B cell (primary cell): ENCODE measurements at regions not wholly inside any gene's neighbourhood (a gene's known extent, or its start where the extent isn't known, plus 50 kb on each side); places are given as distances from the start of the nearest gene placed in this dataset.

Experiments used
- ATAC-seq: fragments of 200-7000 bp; cut with Tn5 transposase; one replicate; pipeline ENCODE4 v1.10.0; 2021; ENCODE audit warnings: low read depth, mild to moderate bottlenecking, moderate number of reproducible peaks, moderate library complexity
- CTCF ChIA-PET: fragments of 350-600 bp; sonication (Branson Sonifier 250); formaldehyde crosslinking; loops from one replicate; lab custom pipeline; 2021; ENCODE audit warnings: antibody characterized with exemption, inconsistent platforms; lab: Charles Lee
- POLR2A ChIA-PET: fragments of 350-600 bp; sonication (Branson Sonifier 250); formaldehyde crosslinking; loops from one replicate; lab custom pipeline; 2021; ENCODE audit warnings: antibody characterized with exemption; lab: Charles Lee
- DNase-seq: peaks from one replicate; pipeline ENCODE4 v3.0.0; 2013
- H2AFZ ChIP-seq: 2 replicates; pipeline ENCODE4 v1.6.1; 2012; ENCODE audit warnings: mild to moderate bottlenecking, low read depth, low read length; ENCODE audit not compliant: insufficient read depth, poor library complexity, severe bottlenecking
- H3K27ac ChIP-seq, 2 donors: 1 replicate in 1 of 2; 2 replicates in 1 of 2; pipeline ENCODE4 v1.5.1; 2012 to 2013; ENCODE audit warnings: low read length in 2 of 2, mild to moderate bottlenecking in 2 of 2, moderate library complexity in 1 of 2
- H3K27me3 ChIP-seq, 4 experiments: fragments of 200-600 bp in 1 of 4; sonication (generic) in 1 of 4; replicated peaks in 1 of 4; 1 replicate in 2 of 4; 2 replicates in 2 of 4; pipeline versions ENCODE4 v1.6.1 to v1.7.0; 2013 to 2016; ENCODE audit warnings: low read length in 3 of 4, mild to moderate bottlenecking in 2 of 4, mixed read lengths in 1 of 4, moderate library complexity in 1 of 4; ENCODE audit not compliant: insufficient read depth in 4 of 4, control insufficient read depth in 3 of 4; ENCODE audit errors: control extremely low read depth in 1 of 4
- H3K36me3 ChIP-seq, 2 experiments: replicated peaks in 1 of 2; 1 replicate in 1 of 2; 2 replicates in 1 of 2; pipeline versions ENCODE4 v1.6.1 to v1.7.1; 2013; ENCODE audit warnings: low read length in 1 of 2; ENCODE audit not compliant: insufficient read depth in 2 of 2, control insufficient read depth in 1 of 2; ENCODE audit errors: control extremely low read depth in 1 of 2, extremely low read depth in 1 of 2
- H3K4me1 ChIP-seq, 2 donors: fragments of 200-600 bp in 1 of 2; sonication (generic) in 1 of 2; 1 replicate in 1 of 2; 2 replicates in 1 of 2; pipeline versions ENCODE4 v1.5.1 to v1.6.1; 2013 to 2017; ENCODE audit warnings: low read length in 2 of 2; ENCODE audit not compliant: control insufficient read depth in 2 of 2, insufficient read depth in 2 of 2
- H3K4me2 ChIP-seq: replicated peaks from 2 replicates; pipeline ENCODE3; 2012; ENCODE audit warnings: mild to moderate bottlenecking, low read depth, low read length; ENCODE audit not compliant: poor library complexity, severe bottlenecking
- H3K4me3 ChIP-seq, 5 experiments: fragments of 200-600 bp in 1 of 5; sonication (generic) in 1 of 5; 1 replicate in 3 of 5; 2 replicates in 2 of 5; pipeline versions ENCODE4 v1.5.1 to v1.7.0; 2011 to 2016; ENCODE audit warnings: low read length in 4 of 5, mild to moderate bottlenecking in 4 of 5, low read depth in 2 of 5, control low read depth in 1 of 5, moderate library complexity in 1 of 5; ENCODE audit not compliant: insufficient read depth in 1 of 5; ENCODE audit errors: control extremely low read depth in 1 of 5, extremely low read depth in 1 of 5
- H3K79me2 ChIP-seq: fragments of 200-600 bp; sonication (generic); one replicate; pipeline ENCODE4 v1.6.0; 2016; ENCODE audit warnings: low read length; ENCODE audit not compliant: control insufficient read depth, insufficient read depth
- H3K9ac ChIP-seq: fragments of 200-600 bp; sonication (generic); 2 replicates; pipeline ENCODE4 v1.6.1; 2017; ENCODE audit warnings: mild to moderate bottlenecking, low read length, moderate library complexity
- H3K9me3 ChIP-seq, 3 donors: one replicate each; pipeline versions ENCODE4 v1.6.1 to v1.7.1; 2013; ENCODE audit warnings: low read length in 2 of 3; ENCODE audit not compliant: control insufficient read depth in 2 of 3, insufficient read depth in 1 of 3; ENCODE audit errors: control extremely low read depth in 1 of 3
- H4K20me1 ChIP-seq: 2 replicates; pipeline ENCODE4 v1.6.0; 2012; ENCODE audit warnings: mild to moderate bottlenecking, low read length; ENCODE audit not compliant: insufficient read depth, control insufficient read depth, poor library complexity, severe bottlenecking
- H3K27ac Mint-ChIP-seq: one replicate; pipeline ENCODE4 v1.8.0; 2021; ENCODE audit warnings: mixed read lengths
- H3K27me3 Mint-ChIP-seq: one replicate; pipeline ENCODE4 v1.8.0; 2021; ENCODE audit warnings: mixed read lengths
- H3K4me1 Mint-ChIP-seq: one replicate; pipeline ENCODE4 v1.8.0; 2021; ENCODE audit warnings: mixed read lengths
- H3K4me3 Mint-ChIP-seq: one replicate; pipeline ENCODE4 v1.8.0; 2021; ENCODE audit warnings: mixed read lengths
- H3K9me3 Mint-ChIP-seq: one replicate; pipeline ENCODE4 v1.8.0; 2022; ENCODE audit warnings: mixed read lengths; ENCODE audit not compliant: insufficient read depth
- EZH2 ChIP-seq: IDR thresholded peaks from 2 replicates; pipeline ENCODE4 v1.6.1; 2012; ENCODE audit warnings: borderline replicate concordance, low read depth, mild to moderate bottlenecking, moderate library complexity, low read length; ENCODE audit not compliant: insufficient read depth, poor library complexity, severe bottlenecking
- WGBS: methylation state at CpG from one replicate; pipeline ENCODE4 v1.1.5; 2013; ENCODE audit warnings: missing lambda C conversion rate; ENCODE audit not compliant: insufficient coverage; 5-methylcytosine and 5-hydroxymethylcytosine counted together
- intact Hi-C: fragments of 100-400 bp; cut with micrococcal nuclease; formaldehyde crosslinking; loops from one replicate; pipeline ENCODE4 v1.10.0; 2022
- TF ChIP-seq, protein P1 (sequence below): fragments of 200-600 bp; IDR thresholded peaks from one replicate; pipeline ENCODE4 v1.8.0; 2022; ENCODE audit warnings: antibody characterized with exemption, mild to moderate bottlenecking

DNA sequence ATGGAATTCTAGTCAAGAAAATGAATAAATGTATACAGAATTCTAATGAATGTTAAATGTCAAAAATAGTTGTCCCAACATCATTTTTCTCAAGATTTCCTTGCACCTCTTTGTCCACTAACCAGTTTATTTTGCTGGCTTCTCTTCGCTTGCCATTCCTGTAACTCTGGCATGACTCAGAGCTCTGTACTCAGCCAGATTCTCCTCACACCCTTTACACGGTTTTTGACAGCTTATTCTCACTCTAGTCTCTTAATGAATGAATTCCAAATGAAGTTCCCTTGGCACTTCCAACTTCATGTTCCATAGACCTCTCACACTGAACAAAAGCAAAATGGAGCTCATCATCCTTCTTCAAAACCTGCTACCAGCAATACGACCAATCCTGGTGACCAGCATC lies 419.3 kb upstream of the SLIT2 start:
- no peaks in the 10 kb centered on the region for H3K27me3 Mint-ChIP-seq
- Histone ChIP-seq H3K9ac (no peak overlapping the region), H3K27ac (no peak overlapping the region), H2AFZ (no peak overlapping the region), H3K79me2 (no peaks in the 10 kb centered on the region), H4K20me1 (no peaks in the 10 kb centered on the region), H3K27me3 (no peaks in the 10 kb centered on the region), H3K4me3 (no peak overlapping the region), H3K36me3 (no peaks in the 10 kb centered on the region), H3K4me2 (no peak overlapping the region), H3K4me1 (no peaks in the 10 kb centered on the region), H3K9me3 (no peaks in the 10 kb centered on the region)
- ChIA-PET CTCF (no interaction called here), POLR2A (no interaction called here)
- H3K4me3 Mint-ChIP-seq: no peak overlapping the region
- no peaks in the 10 kb centered on the region for H3K4me1 Mint-ChIP-seq
- TF ChIP-seq EZH2: no peak
- TF ChIP-seq, protein P1, sequence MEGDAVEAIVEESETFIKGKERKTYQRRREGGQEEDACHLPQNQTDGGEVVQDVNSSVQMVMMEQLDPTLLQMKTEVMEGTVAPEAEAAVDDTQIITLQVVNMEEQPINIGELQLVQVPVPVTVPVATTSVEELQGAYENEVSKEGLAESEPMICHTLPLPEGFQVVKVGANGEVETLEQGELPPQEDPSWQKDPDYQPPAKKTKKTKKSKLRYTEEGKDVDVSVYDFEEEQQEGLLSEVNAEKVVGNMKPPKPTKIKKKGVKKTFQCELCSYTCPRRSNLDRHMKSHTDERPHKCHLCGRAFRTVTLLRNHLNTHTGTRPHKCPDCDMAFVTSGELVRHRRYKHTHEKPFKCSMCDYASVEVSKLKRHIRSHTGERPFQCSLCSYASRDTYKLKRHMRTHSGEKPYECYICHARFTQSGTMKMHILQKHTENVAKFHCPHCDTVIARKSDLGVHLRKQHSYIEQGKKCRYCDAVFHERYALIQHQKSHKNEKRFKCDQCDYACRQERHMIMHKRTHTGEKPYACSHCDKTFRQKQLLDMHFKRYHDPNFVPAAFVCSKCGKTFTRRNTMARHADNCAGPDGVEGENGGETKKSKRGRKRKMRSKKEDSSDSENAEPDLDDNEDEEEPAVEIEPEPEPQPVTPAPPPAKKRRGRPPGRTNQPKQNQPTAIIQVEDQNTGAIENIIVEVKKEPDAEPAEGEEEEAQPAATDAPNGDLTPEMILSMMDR: no peak
- no peak for ATAC-seq
- peaks cover 2% of the 10 kb centered on the region for H3K9me3 Mint-ChIP-seq
- intact Hi-C loops: no loop called here
- no peak for DNase-seq
- WGBS: 78% methylated on average over 3 of the region's 3 CpGs
- no peak overlapping the region for H3K27ac Mint-ChIP-seq

DNA sequence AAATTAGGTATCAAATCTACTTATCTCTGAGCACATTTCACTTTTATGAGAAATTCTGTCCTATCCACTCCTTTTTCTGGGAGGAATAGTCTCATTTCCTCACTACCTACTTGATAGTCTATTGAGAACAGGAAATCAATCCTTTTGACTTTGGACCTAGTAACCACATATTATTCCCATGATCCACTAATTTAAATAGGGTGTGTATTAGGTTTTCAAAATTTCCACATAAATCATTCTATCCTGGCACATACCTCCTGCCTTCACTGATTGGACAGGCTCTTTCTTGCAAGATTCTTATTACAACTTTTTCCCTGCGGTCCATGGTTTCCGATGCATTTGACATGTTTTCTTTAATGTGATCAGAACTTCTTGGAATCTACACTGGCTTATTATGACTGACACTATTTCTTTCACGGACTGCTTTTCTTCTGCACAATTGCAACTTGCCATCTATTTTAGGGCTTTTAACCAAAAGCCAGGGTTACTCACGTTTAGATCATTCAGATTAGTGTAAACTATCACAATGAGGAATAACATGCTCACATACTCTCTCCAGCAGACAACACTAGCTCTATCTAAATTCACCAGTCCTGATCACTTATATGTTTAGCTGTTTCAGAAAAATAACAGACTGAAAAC lies 419.9 kb upstream of the SLIT2 start:
- Histone ChIP-seq H3K4me2 (no peak overlapping the region), H3K9me3 (no peaks in the 10 kb centered on the region), H3K4me3 (no peak overlapping the region), H3K9ac (no peak overlapping the region), H4K20me1 (no peaks in the 10 kb centered on the region), H3K79me2 (no peaks in the 10 kb centered on the region), H3K4me1 (no peaks in the 10 kb centered on the region), H3K27me3 (no peaks in the 10 kb centered on the region), H3K27ac (no peak overlapping the region), H3K36me3 (no peaks in the 10 kb centered on the region), H2AFZ (no peak overlapping the region)
- no peak for DNase-seq
- no peaks in the 10 kb centered on the region for H3K27me3 Mint-ChIP-seq
- H3K4me3 Mint-ChIP-seq: no peak overlapping the region
- POLR2A ChIA-PET: no interaction called here
- H3K27ac Mint-ChIP-seq: no peak overlapping the region
- TF ChIP-seq EZH2: no peak
- TF ChIP-seq, protein P1: no peak
- H3K9me3 Mint-ChIP-seq: peaks cover 2% of the 10 kb centered on the region
- intact Hi-C loops: no loop called here
- no peaks in the 10 kb centered on the region for H3K4me1 Mint-ChIP-seq
- ATAC-seq: no peak
- WGBS: 100% methylated on average over 3 of the region's 4 CpGs
- CTCF ChIA-PET: no interaction called here
